Stimulated activated naive CD8-positive, alpha-beta T cell treated with anti-CD3 and anti-CD28 coated beads, Interleukin-15, Interleukin-2, amounts not matched to agents 100 ng/mL and 50 ng/mL, for 24 hours (primary cell): ENCODE measurements at regions not wholly inside any gene's neighbourhood (a gene's known extent, or its start where the extent isn't known, plus 50 kb on each side); places are given as distances from the start of the nearest gene placed in this dataset.
"Not testable (repeated sequence)": the region's sequence is repeated elsewhere in the genome, so short reads cannot be mapped to it uniquely, and the experiment has no call there.

Experiments
- H3K27ac Mint-ChIP-seq: one replicate; pipeline ENCODE4 v1.8.0; 2021; ENCODE audit warnings: mild to moderate bottlenecking, mixed read lengths
- H3K27me3 Mint-ChIP-seq: one replicate; pipeline ENCODE4 v1.8.0; 2021; ENCODE audit warnings: mixed read lengths
- H3K36me3 Mint-ChIP-seq: one replicate; pipeline ENCODE4 v1.8.0; 2021; ENCODE audit warnings: low read depth, mixed read lengths
- H3K4me1 Mint-ChIP-seq: one replicate; pipeline ENCODE4 v1.8.0; 2021; ENCODE audit warnings: low read depth, mixed read lengths
- H3K4me3 Mint-ChIP-seq: one replicate; pipeline ENCODE4 v1.8.0; 2021; ENCODE audit warnings: mild to moderate bottlenecking, mixed read lengths
- H3K9me3 Mint-ChIP-seq: one replicate; pipeline ENCODE4 v1.8.0; 2021; ENCODE audit warnings: mixed read lengths

DNA sequence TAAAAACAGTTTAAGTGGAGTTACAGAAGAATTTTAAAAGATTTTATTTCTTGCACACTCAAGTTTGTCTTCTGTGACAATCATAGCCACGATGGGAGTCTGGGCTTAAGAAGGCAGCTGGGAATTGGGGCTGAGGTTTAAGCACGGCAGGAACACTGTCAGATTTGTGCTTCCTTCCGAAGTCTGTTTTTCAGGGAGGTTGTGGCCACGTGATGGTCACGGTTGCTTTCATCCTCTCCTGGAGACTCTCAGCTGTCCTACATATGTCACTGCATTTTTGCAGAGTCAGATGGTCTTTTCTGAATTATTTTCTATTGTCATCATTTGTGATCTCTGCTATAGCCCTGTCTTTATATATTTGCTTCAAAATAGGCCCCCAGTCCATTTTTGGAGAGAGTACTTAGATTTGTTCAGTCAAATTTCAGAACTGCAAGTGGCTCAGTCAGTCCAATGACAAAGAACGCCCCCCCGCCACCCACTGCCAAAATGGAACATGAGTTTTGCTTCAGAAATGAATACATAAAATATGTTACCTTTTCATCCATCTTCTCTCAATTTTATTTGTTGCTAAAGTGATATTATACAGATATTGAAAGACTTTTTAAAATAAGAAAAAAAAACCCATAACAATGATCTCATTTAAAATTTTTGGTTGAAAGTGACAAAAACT lies 111.8 kb upstream of the ZFP64 start:
- Mint-ChIP-seq H3K27ac (no peak overlapping the region), H3K36me3 (no peaks in the 10 kb centered on the region), H3K4me1 (peaks cover 60% of the 10 kb centered on the region), H3K9me3 (peaks cover 7% of the 10 kb centered on the region), H3K27me3 (no peaks in the 10 kb centered on the region), H3K4me3 (no peak overlapping the region)

DNA sequence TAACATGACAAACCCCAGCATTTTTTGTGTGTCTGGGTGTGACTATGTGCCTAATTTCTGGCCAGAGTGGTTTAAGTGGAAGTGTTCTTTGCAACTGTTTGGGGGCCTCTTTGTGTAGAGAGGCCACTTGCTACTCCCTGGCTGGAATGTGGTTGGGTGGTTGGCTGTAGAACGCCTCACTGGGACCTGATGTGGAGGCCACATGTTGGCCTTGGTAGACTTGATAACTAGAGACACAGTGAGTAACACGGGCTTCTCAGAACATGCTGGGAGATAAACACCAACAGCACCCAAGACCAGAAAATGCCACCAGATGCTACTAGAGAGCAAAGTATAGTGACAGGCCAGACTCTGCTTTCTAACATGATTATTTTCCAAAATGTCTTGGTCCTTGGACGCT lies 111.2 kb upstream of the ZFP64 start:
- H3K4me3 Mint-ChIP-seq = no peak overlapping the region
- H3K4me1 Mint-ChIP-seq = peaks cover 58% of the 10 kb centered on the region
- peak overlapping the region; percentile 28 for H3K27ac Mint-ChIP-seq

DNA sequence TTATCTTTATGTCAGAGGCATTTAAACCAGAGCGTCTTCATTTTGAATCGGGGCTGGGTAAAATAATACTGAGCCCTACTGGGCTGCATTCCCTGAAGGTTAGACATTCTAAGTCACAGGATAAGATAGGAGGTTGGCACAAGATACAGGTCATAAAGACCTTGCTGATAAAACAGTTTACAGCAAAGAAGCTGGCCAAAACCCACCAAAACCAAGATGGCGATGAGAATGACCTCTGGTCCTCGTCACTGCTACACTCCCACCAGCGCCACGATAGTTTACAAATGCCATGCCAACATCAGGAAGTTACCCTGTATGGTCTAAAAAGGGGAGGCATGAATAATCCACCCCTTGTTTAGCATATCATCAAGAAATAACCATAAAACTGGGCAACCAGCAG lies 110.5 kb upstream of the ZFP64 start:
- not testable (repeated sequence) for H3K27me3 Mint-ChIP-seq

More for the DNA sequence above, 111.2 kb upstream of the ZFP64 start:
- no peaks in the 10 kb centered on the region for H3K36me3 Mint-ChIP-seq
- peaks cover 7% of the 10 kb centered on the region for H3K9me3 Mint-ChIP-seq
- H3K27me3 Mint-ChIP-seq = no peaks in the 10 kb centered on the region

DNA sequence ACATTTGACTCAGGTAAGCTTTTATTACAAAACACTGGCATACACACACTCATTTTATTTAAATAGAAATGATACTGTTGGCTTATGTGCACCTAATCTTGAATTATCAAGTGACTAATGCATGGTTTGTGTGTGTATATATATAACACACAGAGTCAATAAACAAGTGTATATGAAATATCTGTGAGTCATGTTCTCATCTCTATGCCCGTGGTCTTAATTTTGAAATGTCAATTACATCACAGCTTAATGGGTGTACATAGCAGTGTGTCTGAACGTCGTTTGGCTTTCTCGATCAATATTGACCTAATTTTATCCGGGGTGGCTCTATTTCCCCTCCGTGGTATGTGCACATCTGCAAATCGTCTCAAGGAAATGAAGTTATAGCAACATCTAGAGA lies 104.0 kb upstream of the ZFP64 start:
- Mint-ChIP-seq H3K27me3 (no peaks in the 10 kb centered on the region), H3K4me1 (no peaks in the 10 kb centered on the region), H3K4me3 (no peak overlapping the region), H3K27ac (no peak overlapping the region), H3K36me3 (no peaks in the 10 kb centered on the region), H3K9me3 (no peaks in the 10 kb centered on the region)

More for the DNA sequence above, 110.5 kb upstream of the ZFP64 start:
- H3K27ac Mint-ChIP-seq = peak overlapping the region; percentile 58
- not testable (repeated sequence) for H3K36me3 Mint-ChIP-seq, H3K9me3 Mint-ChIP-seq, H3K4me3 Mint-ChIP-seq
- H3K4me1 Mint-ChIP-seq = peaks cover 51% of the 10 kb centered on the region

DNA sequence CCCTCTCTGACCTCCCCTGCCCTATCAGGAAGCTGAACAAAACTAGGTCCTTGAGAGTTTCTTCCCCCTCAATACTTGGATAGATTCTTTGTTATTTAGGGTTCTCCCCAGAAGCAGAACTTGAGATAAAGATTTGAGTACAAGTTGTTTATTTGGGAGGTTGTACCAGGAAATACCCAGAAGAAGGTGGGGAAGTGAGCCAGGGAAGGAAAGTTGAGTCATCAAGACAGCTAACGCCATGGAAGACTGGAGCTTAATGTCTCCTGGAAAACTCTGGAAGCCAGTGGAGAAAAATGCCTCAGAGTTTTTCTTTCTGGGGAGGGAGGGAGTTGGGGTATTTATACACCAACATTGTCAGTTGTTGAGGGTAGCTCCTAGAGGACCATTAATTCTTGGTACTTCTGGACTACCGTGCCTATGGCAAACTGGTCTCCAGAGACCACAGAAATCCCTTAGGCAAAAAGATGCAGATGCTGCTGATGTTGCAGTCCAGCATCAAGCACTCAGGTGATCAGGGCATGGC lies 102.6 kb upstream of the ZFP64 start:
- no peaks in the 10 kb centered on the region for H3K27me3 Mint-ChIP-seq

DNA sequence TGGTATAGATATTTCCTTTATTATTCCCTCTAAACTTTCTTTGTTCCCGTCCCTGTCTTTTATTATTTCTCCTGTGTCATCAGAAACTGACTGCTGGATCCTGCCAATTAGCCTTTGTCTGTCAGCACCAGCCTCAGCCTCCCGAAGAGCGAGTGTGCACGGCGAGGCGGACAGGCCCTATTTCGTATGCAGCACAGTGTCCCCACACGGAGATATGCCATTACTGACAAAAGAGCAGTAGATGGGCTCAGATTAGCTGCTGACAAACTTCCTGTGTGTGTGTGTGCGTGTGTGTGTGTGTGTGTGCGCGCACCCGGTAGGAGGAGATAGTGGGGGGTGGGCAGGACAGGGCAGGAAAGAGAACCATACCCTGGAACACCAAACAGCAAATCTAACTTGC lies 99.5 kb upstream of the ZFP64 start:
- Mint-ChIP-seq H3K36me3 (no peaks in the 10 kb centered on the region), H3K4me3 (no peak overlapping the region), H3K9me3 (no peaks in the 10 kb centered on the region), H3K4me1 (peaks cover 5% of the 10 kb centered on the region), H3K27ac (no peak overlapping the region), H3K27me3 (no peaks in the 10 kb centered on the region)

More for the DNA sequence above, 102.6 kb upstream of the ZFP64 start:
- H3K9me3 Mint-ChIP-seq = no peaks in the 10 kb centered on the region
- H3K36me3 Mint-ChIP-seq = no peaks in the 10 kb centered on the region
- H3K27ac Mint-ChIP-seq = no peak overlapping the region
- H3K4me1 Mint-ChIP-seq = peaks cover under 1% of the 10 kb centered on the region
- no peak overlapping the region for H3K4me3 Mint-ChIP-seq

DNA sequence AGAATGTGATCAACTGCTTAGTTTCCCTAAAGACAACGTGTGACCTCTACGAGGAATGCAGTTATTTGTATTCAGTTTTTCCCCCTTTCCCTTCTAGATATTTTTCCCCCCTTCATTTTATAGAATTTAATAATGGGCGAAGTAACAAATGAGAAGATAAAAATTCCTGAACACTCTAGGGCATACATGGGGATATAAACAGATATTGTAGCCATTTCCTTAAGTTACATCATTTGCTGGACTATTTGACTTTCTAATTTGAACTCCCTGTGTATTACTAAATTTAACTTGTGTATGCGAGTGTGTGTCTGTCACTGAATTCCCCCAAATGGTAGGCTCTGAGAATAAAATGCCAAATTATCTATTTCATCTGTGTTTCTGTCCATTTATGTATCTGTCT lies 99.0 kb upstream of the ZFP64 start:
- Mint-ChIP-seq H3K36me3 (no peaks in the 10 kb centered on the region), H3K4me3 (no peak overlapping the region), H3K27ac (no peak overlapping the region)

DNA sequence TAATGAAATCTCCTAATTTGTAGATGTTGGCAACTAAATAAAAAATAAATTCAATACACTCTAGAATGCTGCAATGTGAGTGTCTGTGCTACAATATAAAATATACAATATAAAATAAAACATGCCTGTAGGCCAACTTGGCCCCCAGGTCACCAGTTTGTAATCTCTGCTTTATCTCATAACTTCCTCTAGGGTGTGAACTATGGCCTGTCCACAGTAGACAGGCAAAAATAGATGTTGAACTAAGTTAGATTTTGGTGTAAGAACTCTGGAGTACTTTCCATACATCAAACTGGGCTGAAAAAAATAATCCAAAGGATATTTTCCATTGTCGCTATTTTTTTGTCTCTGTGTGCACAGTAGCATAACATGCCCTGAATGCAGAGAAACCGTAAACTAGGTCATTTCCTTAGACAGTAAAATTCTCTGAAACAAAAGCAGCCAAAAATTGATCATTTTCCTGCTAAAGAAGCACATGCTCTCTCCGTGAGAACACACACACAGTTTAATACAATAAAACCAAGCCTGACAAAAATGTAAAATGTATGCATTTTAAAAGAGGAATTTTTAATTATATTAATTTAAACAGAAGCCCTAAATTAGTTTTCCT lies 98.5 kb upstream of the ZFP64 start:
- Mint-ChIP-seq H3K36me3 (no peaks in the 10 kb centered on the region), H3K9me3 (no peaks in the 10 kb centered on the region), H3K4me1 (peaks cover 5% of the 10 kb centered on the region), H3K27ac (no peak overlapping the region), H3K27me3 (peaks cover 2% of the 10 kb centered on the region), H3K4me3 (no peak overlapping the region)

More for the DNA sequence above, 99.0 kb upstream of the ZFP64 start:
- no peaks in the 10 kb centered on the region for H3K9me3 Mint-ChIP-seq
- no peaks in the 10 kb centered on the region for H3K27me3 Mint-ChIP-seq
- peaks cover 5% of the 10 kb centered on the region for H3K4me1 Mint-ChIP-seq

DNA sequence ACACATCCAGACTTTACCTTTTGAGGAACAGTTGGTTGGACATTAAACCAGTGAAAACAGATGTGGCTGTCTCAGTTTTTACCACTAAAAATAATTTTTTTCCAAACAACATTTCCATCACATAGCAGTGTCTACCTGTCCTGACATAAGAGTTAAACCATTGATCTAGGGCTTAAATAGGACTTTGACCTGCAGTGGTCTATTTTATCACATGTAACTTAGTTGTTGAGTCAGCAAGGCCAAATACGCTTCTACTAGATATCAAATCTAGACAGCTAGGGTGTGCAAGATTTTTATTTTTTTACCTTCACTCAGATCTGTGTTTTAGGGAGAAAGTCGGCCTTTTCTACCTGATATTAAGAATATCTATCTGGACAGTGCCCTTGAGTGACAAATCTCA lies 88.8 kb upstream of the ZFP64 start:
- no peaks in the 10 kb centered on the region for H3K36me3 Mint-ChIP-seq
- no peak overlapping the region for H3K27ac Mint-ChIP-seq
- peaks cover 25% of the 10 kb centered on the region for H3K27me3 Mint-ChIP-seq
- no peaks in the 10 kb centered on the region for H3K4me1 Mint-ChIP-seq
- no peak overlapping the region for H3K4me3 Mint-ChIP-seq
- H3K9me3 Mint-ChIP-seq = no peaks in the 10 kb centered on the region

DNA sequence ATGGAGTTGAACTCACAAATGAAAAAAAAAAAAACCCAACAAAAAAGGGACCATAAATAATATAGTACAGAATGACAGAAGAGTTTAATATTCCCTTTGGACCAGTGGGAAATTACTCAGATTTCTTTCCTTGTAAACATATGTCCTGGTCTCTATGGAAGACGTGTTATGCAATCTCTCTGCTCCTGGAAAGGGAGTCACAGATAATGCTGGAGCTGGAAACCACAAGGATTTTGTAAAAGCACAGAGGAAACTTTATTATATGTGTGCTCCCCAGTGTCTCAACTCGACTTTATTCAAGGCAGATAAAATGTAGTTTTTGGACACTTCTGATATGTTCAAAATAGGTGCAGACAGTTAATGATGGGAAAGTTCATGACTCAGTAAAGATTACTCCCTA lies 88.1 kb upstream of the ZFP64 start:
- Mint-ChIP-seq H3K27ac (no peak overlapping the region), H3K9me3 (no peaks in the 10 kb centered on the region), H3K4me3 (no peak overlapping the region), H3K27me3 (peaks cover 19% of the 10 kb centered on the region), H3K36me3 (no peaks in the 10 kb centered on the region), H3K4me1 (no peaks in the 10 kb centered on the region)

DNA sequence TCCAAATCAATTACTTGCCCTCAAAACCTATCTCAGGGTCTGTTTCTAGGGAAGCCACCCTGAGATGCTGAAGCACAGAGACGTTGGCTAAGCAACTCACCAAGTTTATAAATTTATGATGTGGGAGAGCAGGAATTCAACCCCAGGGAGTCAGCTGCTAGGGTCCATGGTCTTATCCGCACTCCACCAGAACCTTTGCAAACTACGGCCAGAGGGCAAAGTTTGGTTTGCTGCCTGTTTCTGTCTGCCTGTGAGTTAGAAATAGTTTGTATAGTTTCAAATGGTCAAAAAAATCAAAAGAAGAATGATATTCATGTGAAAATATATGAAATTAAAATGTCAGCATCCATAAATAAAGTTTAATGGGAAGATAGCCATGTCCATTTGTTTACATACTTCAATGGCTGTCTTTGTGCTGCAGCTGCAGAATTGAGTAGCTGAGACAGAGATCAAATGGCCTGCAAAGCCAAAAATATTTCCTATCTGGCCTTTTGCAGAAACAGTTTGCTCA lies 83.7 kb upstream of the ZFP64 start:
- no peak overlapping the region for H3K4me3 Mint-ChIP-seq
- peaks cover 6% of the 10 kb centered on the region for H3K27me3 Mint-ChIP-seq
- H3K36me3 Mint-ChIP-seq = no peaks in the 10 kb centered on the region
- no peaks in the 10 kb centered on the region for H3K4me1 Mint-ChIP-seq
- H3K27ac Mint-ChIP-seq = no peak overlapping the region
- no peaks in the 10 kb centered on the region for H3K9me3 Mint-ChIP-seq

DNA sequence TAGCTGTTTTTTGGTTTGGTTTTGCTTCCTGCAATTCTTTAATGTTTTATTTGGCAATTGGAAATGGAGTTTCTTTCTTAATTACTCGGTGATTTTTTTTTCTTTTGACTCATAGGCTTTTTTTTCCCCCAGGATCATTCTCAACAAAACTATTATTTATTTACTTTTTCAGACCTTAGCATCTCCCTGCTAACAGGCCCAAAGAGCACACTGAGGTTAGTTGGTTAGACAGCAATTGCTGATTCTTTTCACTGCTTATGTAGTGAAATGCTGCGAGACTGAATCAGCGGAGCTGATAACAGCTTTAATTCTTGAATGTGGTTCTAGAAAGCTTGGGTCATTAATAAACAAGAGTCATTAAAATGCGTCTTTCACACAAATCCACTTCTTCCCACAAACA lies 79.1 kb upstream of the ZFP64 start:
- no peak overlapping the region for H3K27ac Mint-ChIP-seq
- H3K27me3 Mint-ChIP-seq = peaks cover 7% of the 10 kb centered on the region
- no peak overlapping the region for H3K4me3 Mint-ChIP-seq
- peaks cover 3% of the 10 kb centered on the region for H3K4me1 Mint-ChIP-seq
- H3K36me3 Mint-ChIP-seq = no peaks in the 10 kb centered on the region
- no peaks in the 10 kb centered on the region for H3K9me3 Mint-ChIP-seq

DNA sequence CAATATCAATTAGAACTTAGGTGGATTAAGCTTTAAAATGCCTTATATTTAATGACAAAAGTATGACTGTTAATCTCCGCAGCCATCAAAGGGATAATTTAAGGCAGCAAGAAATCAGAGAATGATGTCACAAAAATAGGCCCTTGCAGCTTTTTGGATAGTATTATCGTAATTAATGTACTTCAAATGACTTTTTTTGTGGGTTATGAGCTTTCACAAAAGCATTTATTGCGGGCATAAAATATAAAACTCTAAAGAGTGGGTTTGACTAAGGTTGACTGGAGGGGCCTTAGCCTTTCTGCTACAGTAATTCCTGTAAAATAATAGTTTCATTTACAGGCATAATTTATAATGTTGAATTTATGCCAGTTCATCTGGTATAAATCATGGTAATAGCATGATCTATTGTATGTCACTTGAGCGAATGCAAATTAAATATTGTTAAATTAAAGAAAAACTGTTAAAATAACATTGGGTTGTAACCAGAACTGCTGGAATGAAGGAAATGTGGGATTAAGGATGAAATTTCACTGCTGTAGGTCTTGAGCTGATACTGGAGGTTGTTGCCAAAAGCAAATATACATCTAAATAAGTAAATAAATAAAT lies 78.5 kb upstream of the ZFP64 start:
- Mint-ChIP-seq H3K9me3 (no peaks in the 10 kb centered on the region), H3K4me1 (peaks cover 3% of the 10 kb centered on the region), H3K27me3 (peaks cover 9% of the 10 kb centered on the region), H3K27ac (no peak overlapping the region), H3K4me3 (no peak overlapping the region), H3K36me3 (no peaks in the 10 kb centered on the region)

DNA sequence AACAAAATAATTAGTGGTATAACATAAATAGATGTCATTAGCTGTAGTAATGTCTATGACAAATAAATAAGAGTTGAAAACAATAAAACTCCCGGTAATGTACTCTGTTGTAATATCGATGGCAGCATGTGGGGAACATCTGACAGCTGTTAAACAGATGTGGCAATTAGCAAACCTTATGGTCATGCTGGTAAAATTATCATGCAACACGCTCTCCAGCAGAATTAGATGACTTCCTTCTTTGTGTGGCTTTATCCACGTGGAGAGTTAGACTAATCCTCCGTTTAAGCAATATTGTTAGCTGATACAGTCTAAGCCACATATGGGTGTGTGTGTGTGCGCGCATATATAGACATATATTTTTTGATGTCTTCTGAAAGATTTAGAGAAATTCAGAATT lies 77.7 kb upstream of the ZFP64 start:
- H3K27me3 Mint-ChIP-seq = peaks cover 9% of the 10 kb centered on the region
- no peak overlapping the region for H3K27ac Mint-ChIP-seq
- no peaks in the 10 kb centered on the region for H3K36me3 Mint-ChIP-seq
- no peaks in the 10 kb centered on the region for H3K9me3 Mint-ChIP-seq
- H3K4me3 Mint-ChIP-seq = no peak overlapping the region
- H3K4me1 Mint-ChIP-seq = peaks cover 3% of the 10 kb centered on the region

DNA sequence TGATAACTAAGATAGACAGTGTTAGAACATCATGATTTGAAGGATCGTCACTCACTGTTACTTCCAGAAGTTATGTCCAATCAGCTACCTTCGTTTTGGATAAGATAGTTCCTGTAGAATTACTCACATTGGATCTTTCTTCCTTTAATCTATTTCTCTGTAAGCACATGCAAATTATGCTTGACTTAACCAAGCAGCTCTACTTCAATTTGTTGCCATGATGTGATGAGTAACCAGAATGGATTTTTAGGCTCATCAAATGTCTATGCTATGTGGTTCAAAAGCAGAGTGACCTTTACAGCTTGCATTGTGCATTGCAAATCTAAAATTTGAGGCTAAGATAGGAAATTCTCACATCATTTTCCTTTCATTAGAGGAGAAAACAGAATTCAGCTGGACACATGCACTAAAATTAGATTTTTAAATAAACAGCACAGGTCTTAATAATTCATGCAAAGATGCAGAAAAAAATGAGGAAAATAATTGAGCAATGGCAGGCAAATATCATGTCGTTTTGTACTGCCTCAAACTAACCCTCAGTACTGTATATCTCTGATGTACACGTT lies 76.7 kb upstream of the ZFP64 start:
- H3K4me1 Mint-ChIP-seq = peaks cover 3% of the 10 kb centered on the region
- no peak overlapping the region for H3K27ac Mint-ChIP-seq
- no peak overlapping the region for H3K4me3 Mint-ChIP-seq
- H3K27me3 Mint-ChIP-seq = peaks cover 13% of the 10 kb centered on the region
- H3K9me3 Mint-ChIP-seq = no peaks in the 10 kb centered on the region
- H3K36me3 Mint-ChIP-seq = no peaks in the 10 kb centered on the region
